ENCODE measurements at regions not wholly inside any gene's neighbourhood (a gene's known extent, or its start where the extent isn't known, plus 50 kb on each side); places are given as distances from the start of the nearest gene placed in this dataset.
"Not testable (repeated sequence)": the region's sequence is repeated elsewhere in the genome, so short reads cannot be mapped to it uniquely, and the experiment has no call there.

DNA sequence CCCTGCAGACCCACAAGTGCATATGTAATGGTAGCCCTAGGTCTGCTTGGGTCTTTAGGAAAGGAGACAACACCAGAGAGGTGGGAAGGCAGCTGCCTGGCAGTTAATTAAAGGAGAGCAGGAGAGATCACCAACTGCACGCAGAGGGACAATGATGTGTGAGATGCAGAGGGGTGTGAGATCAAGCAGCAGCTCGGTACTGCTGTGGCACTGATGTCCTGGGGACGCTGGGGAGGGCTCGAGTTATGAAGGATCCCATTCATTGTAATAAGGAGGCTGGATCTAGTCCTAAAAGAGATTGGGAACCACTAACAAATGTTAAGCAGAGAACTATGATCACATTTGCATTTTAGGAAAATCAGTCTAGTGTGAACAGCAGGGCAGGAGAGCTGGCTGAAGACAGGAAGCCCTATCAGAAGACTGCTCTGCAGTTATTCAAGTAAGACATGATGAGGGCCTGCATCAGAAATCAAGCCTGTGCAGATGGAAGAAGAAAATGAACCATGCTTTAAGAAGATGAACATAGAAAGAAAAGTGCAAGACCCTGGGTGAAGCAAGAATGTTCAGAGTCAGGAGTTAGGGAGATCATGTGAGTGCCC, 80.4 kb downstream of the DLEU7 start:
- DNase-seq (ENCODE audit: low read depth in 1 of 2, low spot score in 1 of 2): no peak

DNA sequence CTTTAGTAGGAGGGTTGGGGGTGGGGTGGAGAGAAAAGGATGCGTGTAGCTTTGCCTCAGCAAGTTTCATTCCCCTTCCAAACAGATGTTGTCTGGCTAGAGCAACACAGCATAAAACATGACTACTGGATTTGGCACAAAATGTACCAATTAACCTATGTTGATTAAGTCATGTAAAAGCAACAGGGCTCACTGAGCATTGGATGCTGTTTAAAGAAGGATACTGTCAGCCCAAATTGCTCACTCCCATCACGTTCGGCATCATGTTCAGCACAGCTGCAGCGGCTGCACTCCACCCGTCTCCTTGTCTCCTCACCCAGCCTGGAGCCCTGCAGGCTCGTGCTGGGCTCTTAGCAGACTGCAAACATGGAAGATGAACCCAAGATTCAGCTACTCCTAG, 77.5 kb downstream of the DLEU7 start:
- no peak for DNase-seq (ENCODE audit: low read depth in 1 of 2, low spot score in 1 of 2)

DNA sequence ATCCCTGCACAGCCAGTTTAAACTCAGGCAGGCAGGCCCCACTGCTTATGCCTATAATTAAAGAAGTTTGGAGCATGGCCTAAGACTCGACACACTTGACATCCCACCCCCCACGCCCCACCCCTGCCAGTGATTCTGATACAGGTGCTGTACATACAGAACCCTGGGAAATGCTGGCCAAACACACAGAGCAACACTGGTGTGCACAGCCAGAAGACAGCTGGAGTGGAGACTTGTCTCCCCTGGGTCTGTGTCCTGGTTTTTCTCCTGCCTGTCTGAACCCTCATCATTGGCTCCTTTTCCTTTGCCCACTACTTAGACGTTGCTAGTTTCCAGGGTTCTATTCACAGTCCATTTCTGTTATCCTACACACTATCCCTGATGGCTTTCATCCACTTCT, 76.8 kb downstream of the DLEU7 start:
- no peak for DNase-seq (ENCODE audit: low read depth in 1 of 2, low spot score in 1 of 2)

GRCh38 chr13:50772881-50773280, 70.6 kb downstream of the DLEU7 start:
- DNase-seq (ENCODE audit: low read depth in 1 of 2, low spot score in 1 of 2): not testable (repeated sequence)
